Body of pancreas (tissue), 4 donors: ENCODE measurements at regions not wholly inside any gene's neighbourhood (a gene's known extent, or its start where the extent isn't known, plus 50 kb on each side); places are given as distances from the start of the nearest gene placed in this dataset.

Experiments
- CTCF ChIP-seq, 7 experiments: fragments of 450-650 bp in 4 of 7; fragments of 200-600 bp in 3 of 7; sonication (generic) in 3 of 7; IDR thresholded peaks; one replicate each; pipeline ENCODE4 v1.5.1; 2016 to 2019; ENCODE audit warnings: antibody characterized with exemption in 7 of 7
- POLR2A ChIP-seq, 3 donors: fragments of 450-650 bp; IDR thresholded peaks; one replicate each; pipeline ENCODE4 v1.6.1; 2016; ENCODE audit warnings: antibody characterized with exemption in 3 of 3, mild to moderate bottlenecking in 2 of 3

DNA sequence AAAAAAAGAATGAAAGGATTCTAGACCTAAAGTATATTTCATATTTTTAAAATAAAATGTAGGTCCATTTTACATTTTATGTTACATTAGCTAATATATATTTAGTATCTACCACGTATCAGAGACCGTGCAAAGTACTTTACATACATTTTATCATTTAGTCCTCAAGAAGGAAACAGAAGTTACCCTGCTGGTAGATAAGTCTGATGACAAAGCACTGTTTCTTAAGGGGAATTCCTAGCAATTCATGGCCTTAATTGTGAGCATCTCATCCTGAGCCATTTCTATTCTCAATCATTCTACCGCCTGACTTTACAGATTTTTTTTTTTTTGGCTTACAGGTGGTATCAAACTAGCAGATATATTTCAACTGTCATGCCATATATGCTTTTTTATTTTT, 367.7 kb downstream of the PRELID2 start:
- no peak for TF ChIP-seq CTCF (IDR thresholded peaks at IDR 0.05)
- TF ChIP-seq POLR2A (IDR thresholded peaks at IDR 0.05) = no peak
